Renal cortical epithelial cell (primary cell): ENCODE measurements at regions not wholly inside any gene's neighbourhood (a gene's known extent, or its start where the extent isn't known, plus 50 kb on each side); places are given as distances from the start of the nearest gene placed in this dataset.
A peak's percentile ranks its signal among the peaks of the same experiment; 100 is the strongest.

Experiments
- DNase-seq: peaks from one replicate; pipeline ENCODE4 v3.0.0-alpha.2; 2011; ENCODE audit warnings: low read depth

GRCh38 chr2:120401275-120402066 is 55.5 kb downstream of the INHBB start:
- DNase-seq = no peak

- no peak for DNase-seq
These were observed 56.1 kb downstream of the INHBB start for GRCh38 chr2:120402067-120402433.

GRCh38 chr2:120402508-120402907 is 56.6 kb downstream of the INHBB start:
- no peak for DNase-seq

GRCh38 chr2:120403261-120403660 is 57.3 kb downstream of the INHBB start:
- DNase-seq = no peak

GRCh38 chr2:120403676-120404075 is 57.7 kb downstream of the INHBB start:
- DNase-seq = peak; percentile 81

- no peak for DNase-seq
These were observed 58.3 kb downstream of the INHBB start for GRCh38 chr2:120404274-120404673.

GRCh38 chr2:120404941-120405758 is 59.2 kb downstream of the INHBB start:
- DNase-seq = no peak

- DNase-seq = no peak
These were observed 59.8 kb downstream of the INHBB start for GRCh38 chr2:120405759-120406099.

GRCh38 chr2:120406566-120406965 is 60.6 kb downstream of the INHBB start:
- no peak for DNase-seq

GRCh38 chr2:120410487-120410886 is 64.6 kb downstream of the INHBB start:
- DNase-seq = no peak

- DNase-seq = no peak
These were observed 69.1 kb downstream of the INHBB start for GRCh38 chr2:120415060-120415459.

GRCh38 chr2:120415728-120416509 is 70.0 kb downstream of the INHBB start:
- no peak for DNase-seq

- DNase-seq = no peak
These were observed 72.3 kb downstream of the INHBB start for GRCh38 chr2:120418174-120418787.

GRCh38 chr2:120419073-120419472 is 73.1 kb downstream of the INHBB start:
- DNase-seq = no peak

GRCh38 chr2:120419955-120420354 is 74.0 kb downstream of the INHBB start:
- DNase-seq = no peak

GRCh38 chr2:120421126-120421829 is 75.3 kb downstream of the INHBB start:
- no peak for DNase-seq

- DNase-seq = no peak
These were observed 75.9 kb downstream of the INHBB start for GRCh38 chr2:120421830-120422175.

- no peak for DNase-seq
These were observed 76.7 kb downstream of the INHBB start for GRCh38 chr2:120422465-120423160.

GRCh38 chr2:120423167-120423943 is 77.4 kb downstream of the INHBB start:
- no peak for DNase-seq

GRCh38 chr2:120424274-120424796 is 78.4 kb downstream of the INHBB start:
- DNase-seq = no peak
